ENCODE measurements at regions not wholly inside any gene's neighbourhood (a gene's known extent, or its start where the extent isn't known, plus 50 kb on each side); places are given as distances from the start of the nearest gene placed in this dataset.

DNA sequence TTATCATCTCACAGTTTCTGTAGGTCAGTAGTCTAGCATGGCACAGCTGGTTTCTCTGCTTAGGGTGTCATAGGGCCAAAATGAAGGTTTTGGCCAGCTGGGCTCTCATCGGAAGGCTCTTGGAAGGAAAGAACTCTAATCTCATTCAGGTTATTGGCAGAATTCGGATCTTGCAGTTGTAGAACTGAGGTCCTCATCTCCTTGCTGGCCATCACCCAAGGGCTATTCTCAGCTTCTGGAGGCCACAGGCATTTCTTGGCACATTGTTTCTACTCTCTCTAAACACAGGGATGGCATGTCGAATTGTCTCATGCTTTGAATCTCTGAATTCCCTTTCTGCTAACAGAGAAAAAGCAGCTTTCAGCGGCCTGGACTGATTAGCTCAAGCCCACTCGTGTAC is 258.0 kb upstream of the SMARCA2 start:
- TF ChIP-seq, protein P1, sequence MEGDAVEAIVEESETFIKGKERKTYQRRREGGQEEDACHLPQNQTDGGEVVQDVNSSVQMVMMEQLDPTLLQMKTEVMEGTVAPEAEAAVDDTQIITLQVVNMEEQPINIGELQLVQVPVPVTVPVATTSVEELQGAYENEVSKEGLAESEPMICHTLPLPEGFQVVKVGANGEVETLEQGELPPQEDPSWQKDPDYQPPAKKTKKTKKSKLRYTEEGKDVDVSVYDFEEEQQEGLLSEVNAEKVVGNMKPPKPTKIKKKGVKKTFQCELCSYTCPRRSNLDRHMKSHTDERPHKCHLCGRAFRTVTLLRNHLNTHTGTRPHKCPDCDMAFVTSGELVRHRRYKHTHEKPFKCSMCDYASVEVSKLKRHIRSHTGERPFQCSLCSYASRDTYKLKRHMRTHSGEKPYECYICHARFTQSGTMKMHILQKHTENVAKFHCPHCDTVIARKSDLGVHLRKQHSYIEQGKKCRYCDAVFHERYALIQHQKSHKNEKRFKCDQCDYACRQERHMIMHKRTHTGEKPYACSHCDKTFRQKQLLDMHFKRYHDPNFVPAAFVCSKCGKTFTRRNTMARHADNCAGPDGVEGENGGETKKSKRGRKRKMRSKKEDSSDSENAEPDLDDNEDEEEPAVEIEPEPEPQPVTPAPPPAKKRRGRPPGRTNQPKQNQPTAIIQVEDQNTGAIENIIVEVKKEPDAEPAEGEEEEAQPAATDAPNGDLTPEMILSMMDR (IDR thresholded peaks at IDR 0.05; ENCODE audit: low read depth, low read length, missing input control): no peak
- TF ChIP-seq, protein P2, sequence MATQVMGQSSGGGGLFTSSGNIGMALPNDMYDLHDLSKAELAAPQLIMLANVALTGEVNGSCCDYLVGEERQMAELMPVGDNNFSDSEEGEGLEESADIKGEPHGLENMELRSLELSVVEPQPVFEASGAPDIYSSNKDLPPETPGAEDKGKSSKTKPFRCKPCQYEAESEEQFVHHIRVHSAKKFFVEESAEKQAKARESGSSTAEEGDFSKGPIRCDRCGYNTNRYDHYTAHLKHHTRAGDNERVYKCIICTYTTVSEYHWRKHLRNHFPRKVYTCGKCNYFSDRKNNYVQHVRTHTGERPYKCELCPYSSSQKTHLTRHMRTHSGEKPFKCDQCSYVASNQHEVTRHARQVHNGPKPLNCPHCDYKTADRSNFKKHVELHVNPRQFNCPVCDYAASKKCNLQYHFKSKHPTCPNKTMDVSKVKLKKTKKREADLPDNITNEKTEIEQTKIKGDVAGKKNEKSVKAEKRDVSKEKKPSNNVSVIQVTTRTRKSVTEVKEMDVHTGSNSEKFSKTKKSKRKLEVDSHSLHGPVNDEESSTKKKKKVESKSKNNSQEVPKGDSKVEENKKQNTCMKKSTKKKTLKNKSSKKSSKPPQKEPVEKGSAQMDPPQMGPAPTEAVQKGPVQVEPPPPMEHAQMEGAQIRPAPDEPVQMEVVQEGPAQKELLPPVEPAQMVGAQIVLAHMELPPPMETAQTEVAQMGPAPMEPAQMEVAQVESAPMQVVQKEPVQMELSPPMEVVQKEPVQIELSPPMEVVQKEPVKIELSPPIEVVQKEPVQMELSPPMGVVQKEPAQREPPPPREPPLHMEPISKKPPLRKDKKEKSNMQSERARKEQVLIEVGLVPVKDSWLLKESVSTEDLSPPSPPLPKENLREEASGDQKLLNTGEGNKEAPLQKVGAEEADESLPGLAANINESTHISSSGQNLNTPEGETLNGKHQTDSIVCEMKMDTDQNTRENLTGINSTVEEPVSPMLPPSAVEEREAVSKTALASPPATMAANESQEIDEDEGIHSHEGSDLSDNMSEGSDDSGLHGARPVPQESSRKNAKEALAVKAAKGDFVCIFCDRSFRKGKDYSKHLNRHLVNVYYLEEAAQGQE (IDR thresholded peaks at IDR 0.05): no peak
- TF ChIP-seq TAF1 (conservative IDR thresholded peaks at IDR 0.05) (no peak), RAD21 (IDR thresholded peaks at IDR 0.05) (no peak)

Data from liver (tissue), 3 donors.